ENCODE measurements at regions not wholly inside any gene's neighbourhood (a gene's known extent, or its start where the extent isn't known, plus 50 kb on each side); places are given as distances from the start of the nearest gene placed in this dataset.

- Mint-ChIP-seq H3K9me3 (ENCODE audit: unreplicated experiment) (no peaks in the 10 kb centered on the region), H3K27ac (ENCODE audit: unreplicated experiment) (no peak overlapping the region)
These were observed 71.4 kb upstream of the PLCL2 start for GRCh38 chr3:16813336-16813735.

GRCh38 chr3:16816048-16816780 lies 68.5 kb upstream of the PLCL2 start:
- DNase-seq (ENCODE audit: low spot score): no peak
- no peak for TF ChIP-seq CTCF (IDR thresholded peaks at IDR 0.05; ENCODE audit: unreplicated experiment)
- H3K36me3 Mint-ChIP-seq (ENCODE audit: low read depth, unreplicated experiment): no peaks in the 10 kb centered on the region
- H3K27ac Mint-ChIP-seq (ENCODE audit: unreplicated experiment): no peak overlapping the region
- no peaks in the 10 kb centered on the region for H3K4me1 Mint-ChIP-seq (ENCODE audit: unreplicated experiment)
- no peak overlapping the region for H3K4me3 Mint-ChIP-seq (ENCODE audit: unreplicated experiment)
- H3K9me3 Mint-ChIP-seq (ENCODE audit: unreplicated experiment): no peaks in the 10 kb centered on the region
- H3K27me3 Mint-ChIP-seq (ENCODE audit: unreplicated experiment): peaks cover 1% of the 10 kb centered on the region

More at GRCh38 chr3:16813336-16813735, 71.4 kb upstream of the PLCL2 start:
- peaks cover 2% of the 10 kb centered on the region for H3K27me3 Mint-ChIP-seq (ENCODE audit: unreplicated experiment)
- TF ChIP-seq CTCF (IDR thresholded peaks at IDR 0.05; ENCODE audit: unreplicated experiment): no peak
- no peak for DNase-seq (ENCODE audit: low spot score)
- H3K36me3 Mint-ChIP-seq (ENCODE audit: low read depth, unreplicated experiment): no peaks in the 10 kb centered on the region
- H3K4me1 Mint-ChIP-seq (ENCODE audit: unreplicated experiment): no peaks in the 10 kb centered on the region
- H3K4me3 Mint-ChIP-seq (ENCODE audit: unreplicated experiment): no peak overlapping the region

- no peak for DNase-seq (ENCODE audit: low spot score)
- H3K4me3 Mint-ChIP-seq (ENCODE audit: unreplicated experiment): no peak overlapping the region
- no peaks in the 10 kb centered on the region for H3K27me3 Mint-ChIP-seq (ENCODE audit: unreplicated experiment)
These were observed 67.6 kb upstream of the PLCL2 start for GRCh38 chr3:16817197-16817596.

GRCh38 chr3:16818194-16818593 lies 66.6 kb upstream of the PLCL2 start:
- DNase-seq (ENCODE audit: low spot score): no peak
- Mint-ChIP-seq H3K9me3 (ENCODE audit: unreplicated experiment) (no peaks in the 10 kb centered on the region), H3K27me3 (ENCODE audit: unreplicated experiment) (no peaks in the 10 kb centered on the region), H3K4me3 (ENCODE audit: unreplicated experiment) (no peak overlapping the region), H3K4me1 (ENCODE audit: unreplicated experiment) (no peaks in the 10 kb centered on the region), H3K36me3 (ENCODE audit: low read depth, unreplicated experiment) (no peaks in the 10 kb centered on the region), H3K27ac (ENCODE audit: unreplicated experiment) (no peak overlapping the region)
- TF ChIP-seq CTCF (IDR thresholded peaks at IDR 0.05; ENCODE audit: unreplicated experiment): no peak

More at GRCh38 chr3:16817197-16817596, 67.6 kb upstream of the PLCL2 start:
- TF ChIP-seq CTCF (IDR thresholded peaks at IDR 0.05; ENCODE audit: unreplicated experiment): no peak
- H3K27ac Mint-ChIP-seq (ENCODE audit: unreplicated experiment): no peak overlapping the region
- H3K4me1 Mint-ChIP-seq (ENCODE audit: unreplicated experiment): no peaks in the 10 kb centered on the region
- no peaks in the 10 kb centered on the region for H3K9me3 Mint-ChIP-seq (ENCODE audit: unreplicated experiment)
- H3K36me3 Mint-ChIP-seq (ENCODE audit: low read depth, unreplicated experiment): no peaks in the 10 kb centered on the region

GRCh38 chr3:16818945-16819344 lies 65.8 kb upstream of the PLCL2 start:
- no peak overlapping the region for H3K4me3 Mint-ChIP-seq (ENCODE audit: unreplicated experiment)
- H3K36me3 Mint-ChIP-seq (ENCODE audit: low read depth, unreplicated experiment): no peaks in the 10 kb centered on the region
- H3K9me3 Mint-ChIP-seq (ENCODE audit: unreplicated experiment): no peaks in the 10 kb centered on the region
- no peaks in the 10 kb centered on the region for H3K27me3 Mint-ChIP-seq (ENCODE audit: unreplicated experiment)
- no peak for TF ChIP-seq CTCF (IDR thresholded peaks at IDR 0.05; ENCODE audit: unreplicated experiment)
- no peak for DNase-seq (ENCODE audit: low spot score)
- H3K27ac Mint-ChIP-seq (ENCODE audit: unreplicated experiment): no peak overlapping the region
- no peaks in the 10 kb centered on the region for H3K4me1 Mint-ChIP-seq (ENCODE audit: unreplicated experiment)
